HG03571 (cell line): ENCODE measurements at regions not wholly inside any gene's neighbourhood (a gene's known extent, or its start where the extent isn't known, plus 50 kb on each side); places are given as distances from the start of the nearest gene placed in this dataset.
A peak's percentile ranks its signal among the peaks of the same experiment; 100 is the strongest.

Experiments used
- ATAC-seq: cut with Tn5 transposase; IDR thresholded peaks from one replicate; pipeline ENCODE4 v1.9.1; 2021; ENCODE audit not compliant: unreplicated experiment

GRCh38 chr17:73694491-73694890, 50.2 kb upstream of the SDK2 start:
- ATAC-seq, result no peak

- no peak for ATAC-seq
Measured at GRCh38 chr17:73695035-73695738, 50.9 kb upstream of the SDK2 start.

- no peak for ATAC-seq
Measured at GRCh38 chr17:73696251-73696650, 52.0 kb upstream of the SDK2 start.

DNA sequence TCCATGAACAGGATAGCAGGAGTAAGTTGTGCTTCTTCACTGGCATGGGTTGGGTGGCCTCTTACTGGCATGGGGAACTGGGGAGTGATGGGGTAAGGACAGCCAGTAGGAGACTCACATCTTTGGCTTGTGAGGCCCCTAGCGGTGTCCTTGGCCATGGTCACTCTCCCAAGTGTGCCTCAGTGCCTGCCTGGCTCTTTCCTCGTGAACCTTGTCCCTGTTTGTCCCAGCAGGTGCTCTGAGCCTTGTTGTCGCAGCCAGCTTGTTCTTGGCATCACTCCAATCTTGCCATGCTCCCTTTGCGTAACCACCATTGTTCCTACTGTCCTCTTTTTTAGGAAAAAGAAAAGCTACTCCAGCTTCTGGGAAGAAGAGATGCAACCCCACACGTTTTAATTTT, 53.6 kb upstream of the SDK2 start:
- no peak for ATAC-seq

- no peak for ATAC-seq
Measured at GRCh38 chr17:73698966-73699365, 54.7 kb upstream of the SDK2 start.

- no peak for ATAC-seq
Measured at GRCh38 chr17:73701701-73702100, 57.5 kb upstream of the SDK2 start.

DNA sequence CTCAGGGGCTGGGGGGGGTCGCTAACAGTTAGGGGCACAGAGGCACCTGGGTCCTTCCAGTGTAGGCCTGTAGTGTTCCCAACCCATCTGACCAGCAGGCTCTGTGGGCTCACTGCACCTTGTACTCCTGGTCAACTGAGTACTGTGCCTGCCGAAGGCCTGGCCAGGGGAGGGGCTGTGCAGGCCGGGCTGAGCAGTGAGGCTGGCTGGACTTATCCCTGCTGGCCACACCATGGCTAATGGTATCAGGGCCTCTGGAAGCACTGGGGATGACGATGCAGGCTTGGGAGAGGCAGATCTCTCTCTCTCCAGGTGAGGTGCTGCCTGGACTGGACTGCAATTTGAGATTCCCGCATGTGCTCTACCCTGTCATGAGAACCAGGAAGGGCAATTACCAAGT, 58.9 kb upstream of the SDK2 start:
- ATAC-seq, result no peak

DNA sequence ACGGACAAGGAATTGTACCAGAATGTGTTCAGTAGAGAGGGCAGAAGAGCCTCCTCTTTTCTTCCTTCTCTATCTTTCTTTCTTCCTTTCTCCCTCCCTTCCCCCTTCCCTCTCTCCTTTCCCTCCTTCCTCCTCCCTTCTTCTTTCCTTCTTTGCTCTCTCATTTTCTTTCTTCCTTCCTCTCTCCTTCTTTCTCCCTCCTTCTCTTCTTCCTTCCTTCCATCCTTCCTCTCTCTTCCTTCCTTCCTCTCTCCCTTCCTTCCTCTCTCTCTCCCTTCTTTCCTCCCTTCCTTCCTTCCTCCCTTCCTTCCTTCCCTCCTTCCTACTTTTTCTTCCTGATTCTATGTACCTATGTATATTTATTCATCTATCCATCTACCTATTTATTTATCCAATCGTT, 59.7 kb upstream of the SDK2 start:
- ATAC-seq, result no peak

DNA sequence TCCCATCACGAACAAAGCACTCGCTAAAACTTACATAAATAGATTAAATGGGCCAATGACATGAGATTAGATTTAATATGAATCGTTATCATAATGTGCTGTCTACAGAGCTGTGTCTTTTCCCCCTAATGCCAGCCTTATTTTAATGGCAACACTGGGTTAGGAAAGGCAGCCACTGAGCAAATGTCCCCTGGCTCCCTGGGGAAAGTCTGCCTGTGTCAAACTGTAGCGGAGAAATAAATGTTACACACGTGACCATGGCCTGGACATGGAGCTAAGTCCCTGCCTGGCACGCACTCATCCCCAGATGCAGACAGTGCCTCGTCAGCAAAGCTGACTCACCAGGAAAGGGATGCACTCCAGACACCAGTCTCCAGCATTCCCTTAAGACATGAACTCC, 61.3 kb upstream of the SDK2 start:
- no peak for ATAC-seq

- ATAC-seq, result no peak
Measured at GRCh38 chr17:73706428-73706827, 62.2 kb upstream of the SDK2 start.

GRCh38 chr17:73706858-73707257, 62.6 kb upstream of the SDK2 start:
- no peak for ATAC-seq

DNA sequence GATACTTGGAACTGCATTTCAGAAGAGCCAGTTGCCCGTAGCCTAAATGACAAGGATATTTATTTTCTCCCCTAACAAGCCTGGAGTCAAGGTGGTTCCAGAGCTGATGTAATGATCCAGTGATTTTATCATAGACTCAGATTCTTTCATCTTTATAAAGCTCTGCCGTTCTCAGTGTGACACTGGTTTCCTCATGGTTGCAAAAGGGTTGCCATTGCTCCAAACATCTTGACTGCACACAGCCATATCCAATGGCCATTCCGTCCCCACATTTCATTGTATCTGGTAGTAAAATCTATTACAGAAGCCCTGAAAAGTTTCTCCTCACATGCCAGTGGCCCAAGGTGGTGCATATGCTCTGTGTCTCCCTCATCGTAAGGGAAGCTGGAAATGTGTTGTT, 63.1 kb upstream of the SDK2 start:
- no peak for ATAC-seq

- no peak for ATAC-seq
Measured at GRCh38 chr17:73710095-73710592, 65.9 kb upstream of the SDK2 start.

DNA sequence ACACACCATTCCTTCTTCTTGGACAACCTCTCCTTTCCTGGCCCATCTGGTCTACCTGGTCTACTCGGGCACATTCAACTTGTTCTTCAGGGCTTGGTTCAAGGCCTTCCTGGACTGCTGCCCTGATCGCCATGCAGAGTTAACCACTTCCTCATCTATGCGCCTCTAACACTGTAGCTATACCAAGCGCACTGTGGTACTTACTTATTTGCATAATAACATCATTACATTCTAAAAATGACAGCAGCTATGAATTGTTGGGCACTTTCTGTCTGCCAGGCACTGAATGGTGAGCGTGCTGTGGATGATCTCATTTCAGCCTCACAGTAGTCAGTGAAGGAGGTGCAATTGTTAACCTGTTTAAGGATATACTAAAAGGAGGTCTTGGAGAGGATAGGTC, 66.9 kb upstream of the SDK2 start:
- peak; percentile 72 for ATAC-seq

DNA sequence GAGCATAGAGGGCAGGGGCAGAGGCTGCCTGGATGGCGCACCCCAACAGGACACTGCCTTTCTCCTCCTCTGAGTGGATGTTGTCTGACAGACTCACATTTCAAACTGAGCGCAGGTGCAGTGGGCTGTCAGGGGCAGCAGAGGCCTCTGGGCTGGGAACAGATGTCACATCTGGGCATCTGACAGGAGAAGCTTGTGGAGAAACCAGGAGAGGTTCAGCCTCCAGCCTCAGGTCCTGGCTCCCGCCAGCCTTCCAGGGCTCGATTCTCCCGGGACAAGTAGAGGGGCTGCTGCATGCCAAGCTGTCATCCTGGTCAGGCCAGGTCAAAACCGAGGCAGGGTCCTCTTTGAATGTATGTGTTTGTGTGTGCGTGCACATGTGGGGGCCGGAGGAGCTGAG, 67.7 kb upstream of the SDK2 start:
- no peak for ATAC-seq

DNA sequence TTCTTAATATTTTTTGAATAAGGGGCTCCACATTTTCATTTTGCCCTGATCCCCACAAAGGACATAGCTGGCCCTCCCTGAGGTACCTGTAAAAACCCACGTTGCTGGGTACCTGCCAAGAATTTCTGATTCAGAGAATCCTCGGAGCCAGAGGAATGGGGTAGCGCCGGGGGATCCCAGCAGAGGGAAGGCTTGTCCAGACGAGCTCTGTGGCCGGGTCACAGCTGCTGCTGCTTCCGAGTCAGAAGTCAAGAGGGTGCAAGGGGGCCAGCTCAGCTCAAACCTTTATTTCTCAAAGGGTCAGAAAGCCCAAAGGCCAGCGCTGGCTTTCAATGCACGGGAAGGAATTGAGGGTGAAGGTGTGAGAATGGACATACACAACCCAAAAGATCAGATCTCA, 68.9 kb upstream of the SDK2 start:
- no peak for ATAC-seq

- ATAC-seq, result no peak
Measured at GRCh38 chr17:73715769-73716168, 71.5 kb upstream of the SDK2 start.

DNA sequence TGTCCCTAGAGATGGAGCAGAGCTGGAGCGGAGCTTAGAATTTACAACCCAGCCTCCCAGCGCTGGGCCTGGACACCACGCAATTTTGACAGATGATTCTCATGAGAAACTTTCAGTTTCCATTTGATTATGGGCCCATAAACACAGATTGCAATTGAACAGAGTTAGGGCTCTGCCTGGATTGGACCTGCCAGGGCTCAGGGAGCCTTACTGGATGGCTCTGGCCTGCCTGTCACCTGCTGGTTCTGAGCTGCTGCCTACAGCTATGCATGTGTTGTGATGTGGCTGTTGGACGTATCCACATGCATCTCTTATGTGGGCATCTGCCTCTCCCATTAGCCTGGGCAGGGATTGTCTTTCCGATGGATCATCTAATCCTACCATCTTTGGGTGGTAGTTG, 73.4 kb upstream of the SDK2 start:
- ATAC-seq, result no peak

DNA sequence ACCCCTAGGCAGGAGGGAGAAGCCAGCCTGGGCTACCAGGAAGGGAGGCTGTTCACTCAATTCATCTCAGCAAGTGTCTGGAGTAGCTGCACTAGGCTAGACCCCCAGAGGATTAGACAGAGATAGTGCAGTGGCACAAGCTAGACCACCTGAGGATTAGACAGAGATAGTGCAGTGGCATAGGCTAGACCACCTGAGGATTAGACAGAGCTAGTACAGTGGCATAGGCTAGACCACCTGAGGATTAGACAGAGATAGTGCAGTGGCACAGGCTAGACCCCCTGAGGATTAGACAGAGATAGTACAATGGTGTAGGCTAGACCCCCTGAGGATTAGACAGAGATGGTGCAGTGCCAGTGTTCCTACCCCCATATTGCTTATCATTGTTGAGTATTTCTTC, 74.1 kb upstream of the SDK2 start:
- ATAC-seq, result no peak

GRCh38 chr17:73718912-73719311, 74.7 kb upstream of the SDK2 start:
- no peak for ATAC-seq

GRCh38 chr17:73719588-73720071, 75.4 kb upstream of the SDK2 start:
- no peak for ATAC-seq

DNA sequence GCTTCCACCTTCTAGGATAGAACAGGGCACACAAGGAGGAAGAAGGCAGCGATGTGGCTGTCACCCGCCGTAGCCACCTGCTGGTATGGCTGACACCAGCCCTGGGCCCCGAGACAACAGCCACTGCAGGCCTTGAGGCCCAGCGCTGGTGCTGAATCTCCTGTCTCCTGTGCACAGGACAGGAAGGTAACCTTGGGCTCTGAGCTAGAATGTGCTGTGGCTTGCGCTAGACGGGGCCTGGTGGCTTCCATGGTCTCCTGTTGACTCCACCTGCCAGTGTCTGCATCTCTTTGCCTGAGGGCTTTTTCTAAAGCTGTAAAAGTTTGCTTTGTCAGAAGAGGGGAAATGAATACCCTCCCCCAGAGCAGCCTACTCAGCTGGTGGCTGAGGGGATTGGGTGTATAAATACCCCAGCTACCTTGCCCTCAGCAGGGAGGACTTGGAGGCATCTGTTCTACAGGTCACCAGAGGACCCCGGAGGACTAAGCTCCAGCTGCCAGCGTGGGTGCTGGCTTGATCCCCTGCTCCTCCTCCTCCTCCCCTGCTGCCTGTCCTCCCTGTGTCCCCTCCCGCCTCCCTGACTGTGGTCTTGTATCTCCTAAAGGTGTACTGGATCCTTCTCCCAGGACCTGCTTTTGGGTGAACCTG, 76.1 kb upstream of the SDK2 start:
- ATAC-seq, result no peak

DNA sequence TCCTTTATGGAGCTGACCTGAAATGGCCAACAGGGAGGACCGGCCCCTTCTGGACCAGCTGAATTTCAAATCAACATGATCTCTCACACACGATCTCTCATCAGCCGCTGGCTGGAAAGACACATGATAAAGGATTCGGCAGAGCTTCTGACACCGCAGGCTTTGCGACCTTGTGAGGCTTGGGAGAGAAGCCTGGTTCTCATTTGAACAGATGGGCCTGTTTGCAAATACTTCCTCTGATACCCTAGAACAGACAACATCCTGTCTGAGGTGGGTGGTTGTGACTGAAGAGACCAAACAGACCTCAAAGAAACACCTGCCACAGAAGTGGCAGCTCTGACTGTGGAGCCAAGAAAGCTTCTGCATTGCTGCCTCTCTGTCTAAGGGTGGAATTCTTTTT, 77.9 kb upstream of the SDK2 start:
- no peak for ATAC-seq
